SK-N-SH treated with all-trans-retinoic acid at 6 μM for 48 hours (cell line): ENCODE measurements at regions not wholly inside any gene's neighbourhood (a gene's known extent, or its start where the extent isn't known, plus 50 kb on each side); places are given as distances from the start of the nearest gene placed in this dataset.

ENCODE experiments used
- ATAC-seq: fragments of 200-7000 bp; cut with Tn5 transposase; 3 replicates; pipeline ENCODE4 v1.9.1; 2020; ENCODE audit warnings: mild to moderate bottlenecking, moderate library complexity
- ARNTL ChIP-seq: fragments of 450-650 bp; formaldehyde crosslinking; IDR thresholded peaks from 2 replicates; pipeline ENCODE4 v1.5.0; 2020; ENCODE audit warnings: low read depth, mild to moderate bottlenecking, moderate library complexity, borderline replicate concordance
- BACH2 ChIP-seq: fragments of 250-450 bp; sonication (Bioruptor Pico); IDR thresholded peaks from 2 replicates; pipeline ENCODE4 v1.9.0; 2021; ENCODE audit warnings: mild to moderate bottlenecking, borderline replicate concordance
- CREB5 ChIP-seq: fragments of 250-450 bp; sonication (Bioruptor Pico); IDR thresholded peaks from 2 replicates; pipeline ENCODE4 v1.5.1; 2020; ENCODE audit warnings: low read depth, mild to moderate bottlenecking, moderate library complexity
- CSDC2 ChIP-seq: fragments of 250-450 bp; sonication (Bioruptor Pico); IDR thresholded peaks from 2 replicates; pipeline ENCODE4 v1.5.0; 2020; ENCODE audit warnings: mild to moderate bottlenecking, moderate library complexity
- CSRNP3 ChIP-seq: fragments of 250-450 bp; sonication (Bioruptor Pico); IDR thresholded peaks from 2 replicates; pipeline ENCODE4 v1.5.1; 2021; ENCODE audit warnings: mild to moderate bottlenecking, moderate library complexity
- ESRRG ChIP-seq: fragments of 250-450 bp; sonication (Bioruptor Pico); IDR thresholded peaks from 2 replicates; pipeline ENCODE4 v1.6.1; 2021; ENCODE audit warnings: mild to moderate bottlenecking
- GLIS3 ChIP-seq: fragments of 250-450 bp; sonication (Bioruptor Pico); IDR thresholded peaks from 2 replicates; pipeline ENCODE4 v1.5.0; 2020; ENCODE audit warnings: mild to moderate bottlenecking, moderate library complexity
- ISL1 ChIP-seq: fragments of 250-450 bp; sonication (Bioruptor Pico); IDR thresholded peaks from 2 replicates; pipeline ENCODE4 v2.1.2; 2022; ENCODE audit warnings: mild to moderate bottlenecking, moderate library complexity
- PPARA ChIP-seq: fragments of 250-450 bp; sonication (Bioruptor Pico); IDR thresholded peaks from 2 replicates; pipeline ENCODE4 v1.5.0; 2020; ENCODE audit warnings: mild to moderate bottlenecking, borderline replicate concordance
- RARB ChIP-seq: fragments of 250-450 bp; sonication (Bioruptor Pico); IDR thresholded peaks from 2 replicates; pipeline ENCODE4 v1.8.0; 2021; ENCODE audit warnings: mild to moderate bottlenecking, moderate library complexity
- SNAI2 ChIP-seq: fragments of 250-450 bp; sonication (Bioruptor Pico); IDR thresholded peaks from 2 replicates; pipeline ENCODE4 v1.5.0; 2020; ENCODE audit warnings: mild to moderate bottlenecking, moderate library complexity
- TCF4 ChIP-seq: fragments of 250-450 bp; sonication (Bioruptor Pico); IDR thresholded peaks from 2 replicates; pipeline ENCODE4 v1.8.0; 2021; ENCODE audit warnings: mild to moderate bottlenecking, moderate library complexity, borderline replicate concordance
- TSHZ2 ChIP-seq: fragments of 250-450 bp; sonication (Bioruptor Pico); IDR thresholded peaks from 2 replicates; pipeline ENCODE4 v1.5.0; 2020; ENCODE audit warnings: mild to moderate bottlenecking, moderate library complexity
- ZC3H10 ChIP-seq: fragments of 250-450 bp; sonication (Bioruptor Pico); IDR thresholded peaks from 2 replicates; pipeline ENCODE4 v1.5.1; 2021; ENCODE audit warnings: mild to moderate bottlenecking, moderate library complexity
- ZFP3 ChIP-seq: fragments of 250-450 bp; sonication (Bioruptor Pico); IDR thresholded peaks from 2 replicates; pipeline ENCODE4 v1.5.0; 2020; ENCODE audit warnings: mild to moderate bottlenecking, moderate library complexity
- ZFP30 ChIP-seq: fragments of 450-650 bp; formaldehyde crosslinking; IDR thresholded peaks from 2 replicates; pipeline ENCODE4 v1.5.0; 2022; ENCODE audit warnings: mild to moderate bottlenecking, moderate library complexity
- ZNF565 ChIP-seq: fragments of 450-650 bp; formaldehyde crosslinking; conservative IDR thresholded peaks from 2 replicates; pipeline ENCODE4 v1.5.0; 2020; ENCODE audit warnings: low read depth, mild to moderate bottlenecking, moderate library complexity
- ZNF70 ChIP-seq: fragments of 450-650 bp; formaldehyde crosslinking; IDR thresholded peaks from 2 replicates; pipeline ENCODE4 v1.5.0; 2020; ENCODE audit warnings: mild to moderate bottlenecking, moderate library complexity
- ZNF8 ChIP-seq: fragments of 450-650 bp; formaldehyde crosslinking; IDR thresholded peaks from 2 replicates; pipeline ENCODE4 v1.5.0; 2020; ENCODE audit warnings: mild to moderate bottlenecking, moderate library complexity

GRCh38 chr16:64202571-64202970 is 919.3 kb downstream of the CDH11 start (continued):
- no peak for TF ChIP-seq TCF4 (CRISPR knock-in tag)

- TF ChIP-seq ISL1 (CRISPR knock-in tag), result no peak
- no peak for TF ChIP-seq GLIS3 (CRISPR knock-in tag)
- TF ChIP-seq ESRRG (CRISPR knock-in tag), result no peak
- no peak for TF ChIP-seq TSHZ2 (CRISPR knock-in tag)
- no peak for TF ChIP-seq ARNTL (CRISPR knock-in tag)
- TF ChIP-seq PPARA (CRISPR knock-in tag), result no peak
- TF ChIP-seq ZFP3 (CRISPR knock-in tag), result no peak
- TF ChIP-seq BACH2, result no peak
- no peak for TF ChIP-seq RARB
- TF ChIP-seq ZC3H10, result no peak
- TF ChIP-seq TCF4 (CRISPR knock-in tag), result no peak
- no peak for TF ChIP-seq SNAI2 (CRISPR knock-in tag)
- no peak for TF ChIP-seq ZNF565 (CRISPR knock-in tag)
- no peak for TF ChIP-seq ZNF70
- TF ChIP-seq ZNF8 (CRISPR knock-in tag), result no peak
- no peak for TF ChIP-seq ZFP30
- TF ChIP-seq CREB5 (CRISPR knock-in tag), result no peak
- no peak for TF ChIP-seq CSRNP3
- no peak for ATAC-seq
Observed at GRCh38 chr16:64196444-64196843, 925.4 kb downstream of the CDH11 start.

- no peak for ATAC-seq
- no peak for TF ChIP-seq ESRRG (CRISPR knock-in tag)
- no peak for TF ChIP-seq BACH2
- no peak for TF ChIP-seq SNAI2 (CRISPR knock-in tag)
- TF ChIP-seq TSHZ2 (CRISPR knock-in tag), result no peak
- no peak for TF ChIP-seq TCF4 (CRISPR knock-in tag)
- TF ChIP-seq ARNTL (CRISPR knock-in tag), result no peak
- TF ChIP-seq CSRNP3, result no peak
Observed at GRCh38 chr16:64185954-64186353, 935.9 kb downstream of the CDH11 start.

DNA sequence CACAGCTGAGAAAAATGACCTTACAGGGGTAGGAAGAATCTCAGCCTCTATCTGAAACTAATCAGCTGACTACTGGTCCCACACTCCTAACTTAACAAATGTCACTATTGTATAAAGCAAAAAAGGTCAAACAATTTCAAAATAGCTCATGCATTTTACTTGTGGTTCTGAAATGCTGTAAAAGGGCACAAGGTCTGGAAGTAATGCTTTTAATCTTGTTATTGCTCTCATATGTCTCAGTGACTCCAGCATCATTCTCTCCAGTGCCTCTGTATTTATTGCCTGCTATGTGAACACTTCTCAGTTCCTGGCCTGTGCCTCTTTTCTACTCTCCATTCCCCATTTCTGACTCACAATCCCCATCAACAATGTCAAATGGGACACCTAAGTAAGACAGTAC is 937.7 kb downstream of the CDH11 start:
- no peak for ATAC-seq
- TF ChIP-seq GLIS3 (CRISPR knock-in tag) (no peak), ZNF8 (CRISPR knock-in tag) (no peak), ZFP3 (CRISPR knock-in tag) (no peak), TSHZ2 (CRISPR knock-in tag) (no peak), RARB (no peak), PPARA (CRISPR knock-in tag) (no peak), ZC3H10 (no peak), CSDC2 (no peak), ZNF565 (CRISPR knock-in tag) (no peak), CREB5 (CRISPR knock-in tag) (no peak), ZFP30 (no peak)
